PFSK-1 (cell line): ENCODE measurements at regions not wholly inside any gene's neighbourhood (a gene's known extent, or its start where the extent isn't known, plus 50 kb on each side); places are given as distances from the start of the nearest gene placed in this dataset.

ENCODE experiments used
- FOXP2 ChIP-seq: optimal IDR thresholded peaks from 2 replicates; pipeline ENCODE3; 2011; ENCODE audit warnings: borderline replicate concordance, control low read depth, inconsistent platforms; ENCODE audit not compliant: insufficient read depth; ENCODE audit errors: extremely low read length, extremely low read depth
- POLR2AphosphoS5 ChIP-seq: IDR thresholded peaks from 2 replicates; pipeline ENCODE4 v1.6.1; 2012; ENCODE audit warnings: low read depth, mild to moderate bottlenecking, control low read depth, low read length, moderate library complexity
- SIN3A ChIP-seq: IDR thresholded peaks from 2 replicates; pipeline ENCODE4 v1.6.1; 2012; ENCODE audit warnings: mild to moderate bottlenecking, low read length, moderate library complexity, borderline replicate concordance; ENCODE audit not compliant: insufficient read depth
- TAF1 ChIP-seq: IDR thresholded peaks from 2 replicates; pipeline ENCODE4 v1.6.1; 2012; ENCODE audit warnings: low read length, control low read depth, borderline replicate concordance; ENCODE audit not compliant: insufficient read depth
- TF ChIP-seq, protein P1 (sequence below), 2 experiments: IDR thresholded peaks; 2 replicates each; pipeline versions ENCODE4 v1.6.1 to v1.8.0; 2011 to 2012; ENCODE audit warnings: low read depth in 2 of 2, low read length in 2 of 2, control low read depth in 1 of 2, inconsistent platforms in 1 of 2, mild to moderate bottlenecking in 1 of 2, moderate library complexity in 1 of 2; ENCODE audit not compliant: insufficient read depth in 1 of 2

DNA sequence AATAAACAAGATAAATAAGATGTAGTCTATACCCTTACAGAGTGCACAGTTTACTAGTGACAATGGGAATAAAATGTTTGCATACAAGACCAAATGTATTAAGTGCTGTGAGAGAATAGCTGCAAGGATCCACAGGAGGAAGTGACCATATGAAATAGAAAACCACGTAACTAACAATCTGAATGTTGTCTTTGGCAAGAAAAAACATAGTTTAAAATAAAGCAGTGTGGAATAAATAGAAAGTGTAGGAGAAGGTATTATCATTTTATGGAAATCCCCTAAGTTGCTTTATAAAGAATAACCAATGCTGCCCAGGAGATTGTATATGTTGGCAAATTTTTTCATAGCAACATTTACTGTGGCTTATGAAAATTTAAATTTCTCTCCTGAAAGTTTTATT is 116.1 kb downstream of the PCDH7 start:
- TF ChIP-seq SIN3A (no peak), POLR2AphosphoS5 (no peak), FOXP2 (no peak), TAF1 (no peak)
- TF ChIP-seq, protein P1, sequence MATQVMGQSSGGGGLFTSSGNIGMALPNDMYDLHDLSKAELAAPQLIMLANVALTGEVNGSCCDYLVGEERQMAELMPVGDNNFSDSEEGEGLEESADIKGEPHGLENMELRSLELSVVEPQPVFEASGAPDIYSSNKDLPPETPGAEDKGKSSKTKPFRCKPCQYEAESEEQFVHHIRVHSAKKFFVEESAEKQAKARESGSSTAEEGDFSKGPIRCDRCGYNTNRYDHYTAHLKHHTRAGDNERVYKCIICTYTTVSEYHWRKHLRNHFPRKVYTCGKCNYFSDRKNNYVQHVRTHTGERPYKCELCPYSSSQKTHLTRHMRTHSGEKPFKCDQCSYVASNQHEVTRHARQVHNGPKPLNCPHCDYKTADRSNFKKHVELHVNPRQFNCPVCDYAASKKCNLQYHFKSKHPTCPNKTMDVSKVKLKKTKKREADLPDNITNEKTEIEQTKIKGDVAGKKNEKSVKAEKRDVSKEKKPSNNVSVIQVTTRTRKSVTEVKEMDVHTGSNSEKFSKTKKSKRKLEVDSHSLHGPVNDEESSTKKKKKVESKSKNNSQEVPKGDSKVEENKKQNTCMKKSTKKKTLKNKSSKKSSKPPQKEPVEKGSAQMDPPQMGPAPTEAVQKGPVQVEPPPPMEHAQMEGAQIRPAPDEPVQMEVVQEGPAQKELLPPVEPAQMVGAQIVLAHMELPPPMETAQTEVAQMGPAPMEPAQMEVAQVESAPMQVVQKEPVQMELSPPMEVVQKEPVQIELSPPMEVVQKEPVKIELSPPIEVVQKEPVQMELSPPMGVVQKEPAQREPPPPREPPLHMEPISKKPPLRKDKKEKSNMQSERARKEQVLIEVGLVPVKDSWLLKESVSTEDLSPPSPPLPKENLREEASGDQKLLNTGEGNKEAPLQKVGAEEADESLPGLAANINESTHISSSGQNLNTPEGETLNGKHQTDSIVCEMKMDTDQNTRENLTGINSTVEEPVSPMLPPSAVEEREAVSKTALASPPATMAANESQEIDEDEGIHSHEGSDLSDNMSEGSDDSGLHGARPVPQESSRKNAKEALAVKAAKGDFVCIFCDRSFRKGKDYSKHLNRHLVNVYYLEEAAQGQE (IDR thresholded peaks at IDR 0.05; ENCODE audit: insufficient read depth in 1 of 2, low read depth in 2 of 2, low read length in 2 of 2) = no peak

DNA sequence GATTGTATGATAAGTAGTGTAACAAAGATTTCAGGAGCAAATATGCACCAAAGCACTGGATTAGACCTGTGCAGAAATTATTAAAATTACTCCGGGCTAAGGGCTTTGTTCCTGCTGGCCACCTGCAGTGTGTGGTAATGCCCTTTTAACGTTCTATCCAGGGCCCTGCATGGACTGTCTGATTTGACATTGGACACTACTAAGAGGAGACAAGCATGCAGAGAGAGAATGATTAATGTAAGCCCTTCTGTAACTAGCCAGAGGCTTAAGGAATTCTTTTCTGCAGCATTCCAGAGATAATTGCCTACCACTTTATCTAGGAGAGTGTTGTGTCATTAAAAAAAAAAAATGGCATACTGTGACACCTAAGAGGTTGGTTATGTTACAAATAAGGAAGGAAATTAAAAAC is 117.0 kb downstream of the PCDH7 start:
- TF ChIP-seq FOXP2 (no peak), TAF1 (no peak), POLR2AphosphoS5 (no peak), SIN3A (no peak)
- TF ChIP-seq, protein P1 (IDR thresholded peaks at IDR 0.05; ENCODE audit: insufficient read depth in 1 of 2, low read depth in 2 of 2, low read length in 2 of 2) = no peak

DNA sequence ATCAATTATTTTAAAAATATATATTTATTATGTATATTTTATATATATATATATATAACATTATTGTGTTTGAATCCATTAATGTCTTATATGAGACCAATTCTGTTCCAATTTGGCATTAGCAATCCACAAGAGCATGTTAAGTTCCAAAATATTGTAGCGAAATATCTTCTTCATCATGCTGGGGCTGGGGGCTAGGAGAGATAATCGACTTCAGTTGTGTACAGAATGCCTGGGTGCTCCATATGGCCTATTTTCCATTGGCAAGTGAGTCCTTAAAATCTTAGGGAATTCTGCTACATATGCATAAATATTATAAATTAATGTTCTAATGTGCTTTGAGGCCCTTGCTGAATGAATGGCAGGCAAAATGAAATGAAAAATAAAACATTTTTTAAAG is 117.7 kb downstream of the PCDH7 start:
- TF ChIP-seq TAF1 (no peak), FOXP2 (no peak), SIN3A (no peak), POLR2AphosphoS5 (no peak)
- TF ChIP-seq, protein P1 (IDR thresholded peaks at IDR 0.05; ENCODE audit: insufficient read depth in 1 of 2, low read depth in 2 of 2, low read length in 2 of 2) = no peak

DNA sequence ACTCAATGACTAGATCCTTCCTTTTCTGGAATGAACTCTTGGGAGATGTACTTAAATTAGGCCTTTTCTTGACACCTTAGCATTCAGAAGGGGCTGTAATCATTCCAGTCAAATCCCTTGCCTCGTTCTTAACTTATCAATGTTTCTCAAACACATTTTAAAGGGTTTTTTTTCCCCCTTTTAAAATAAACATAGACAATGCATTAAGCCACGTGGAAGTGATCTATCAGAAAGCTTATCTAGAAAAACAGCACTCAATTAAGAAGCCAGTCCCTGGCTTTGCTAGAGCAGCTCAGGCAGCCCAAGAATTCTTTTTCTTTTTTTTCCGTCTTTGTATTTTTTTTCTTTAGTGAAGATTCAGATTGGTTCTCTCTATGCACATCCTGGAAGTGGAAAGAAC is 118.2 kb downstream of the PCDH7 start:
- TF ChIP-seq POLR2AphosphoS5 (no peak), SIN3A (no peak), TAF1 (no peak), FOXP2 (no peak)
- TF ChIP-seq, protein P1 (IDR thresholded peaks at IDR 0.05; ENCODE audit: insufficient read depth in 1 of 2, low read depth in 2 of 2, low read length in 2 of 2) = no peak

DNA sequence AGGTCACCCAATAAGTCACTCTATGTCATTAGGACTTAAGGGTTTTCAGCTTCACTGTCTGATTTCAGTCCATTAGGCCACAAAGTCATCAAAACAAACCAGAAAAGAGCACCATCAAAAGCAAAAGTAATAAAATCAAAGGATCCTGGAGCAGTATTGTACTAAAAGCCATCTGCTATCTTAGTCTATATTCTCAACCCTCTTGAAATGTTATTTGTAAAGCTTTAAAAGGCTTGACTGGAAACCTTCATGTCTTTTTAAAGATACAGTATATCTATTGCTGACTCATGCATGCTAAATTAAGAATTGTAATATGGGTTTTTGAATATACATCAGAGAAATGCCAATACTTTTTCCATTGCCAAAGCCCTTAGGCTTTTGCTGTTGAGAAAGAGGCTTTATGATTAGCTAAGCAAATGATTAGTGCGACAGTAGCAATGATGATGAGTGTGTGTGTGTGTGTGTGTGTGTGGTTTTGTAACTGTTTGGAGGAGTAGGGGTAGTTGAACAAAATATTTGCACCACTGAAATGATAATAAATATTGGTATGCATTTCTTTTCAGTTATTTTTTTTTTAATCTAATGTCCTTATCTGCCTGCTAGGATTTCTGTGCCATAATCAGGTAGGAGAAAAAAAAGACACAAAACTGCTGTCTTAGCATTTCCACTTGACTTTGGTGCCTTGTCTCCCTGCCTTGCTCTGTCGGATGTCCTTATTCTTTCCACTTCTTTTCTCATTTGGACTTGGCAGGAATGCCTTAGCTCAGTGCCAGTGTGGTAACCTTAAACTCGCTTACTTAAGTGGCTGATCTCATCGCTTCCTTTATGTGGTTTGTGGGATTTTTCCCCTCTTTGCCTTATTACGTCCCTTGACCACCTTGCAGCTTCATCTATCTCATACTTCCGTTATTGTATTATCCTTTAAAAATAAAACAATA is 119.7 kb downstream of the PCDH7 start:
- no peak for TF ChIP-seq TAF1
- no peak for TF ChIP-seq FOXP2
- TF ChIP-seq, protein P1 (IDR thresholded peaks at IDR 0.05; ENCODE audit: insufficient read depth in 1 of 2, low read depth in 2 of 2, low read length in 2 of 2) = no peak
